Fibroblast of lung (primary cell): ENCODE measurements at regions not wholly inside any gene's neighbourhood (a gene's known extent, or its start where the extent isn't known, plus 50 kb on each side); places are given as distances from the start of the nearest gene placed in this dataset.

Experiments used
- DNase-seq, 2 donors: peaks; one replicate each; pipeline versions ENCODE4 v3.0.0 to v3.0.0-alpha.2; 2010; ENCODE audit warnings: low read depth in 2 of 2
- H2AFZ ChIP-seq: 2 replicates; pipeline ENCODE4 v1.5.1; 2012; ENCODE audit warnings: low read length, control low read depth, inconsistent platforms
- H3K27ac ChIP-seq: 2 replicates; pipeline ENCODE4 v1.5.1; 2011; ENCODE audit warnings: low read length, control low read depth; ENCODE audit not compliant: insufficient read depth
- H3K27me3 ChIP-seq: 2 replicates; pipeline ENCODE4 v1.5.1; 2011; ENCODE audit warnings: mild to moderate bottlenecking, low read length; ENCODE audit not compliant: control insufficient read depth, insufficient read depth
- H3K36me3 ChIP-seq: 2 replicates; pipeline ENCODE4 v1.5.1; 2011; ENCODE audit warnings: low read length; ENCODE audit not compliant: control insufficient read depth, insufficient read depth
- H3K4me1 ChIP-seq: 2 replicates; pipeline ENCODE4 v1.5.1; 2011; ENCODE audit warnings: low read length; ENCODE audit not compliant: control insufficient read depth, insufficient read depth; ENCODE audit errors: extremely low read depth
- H3K4me2 ChIP-seq: 2 replicates; pipeline ENCODE4 v1.5.1; 2011; ENCODE audit warnings: low read length, control low read depth; ENCODE audit not compliant: insufficient read depth; ENCODE audit errors: extremely low read depth
- H3K4me3 ChIP-seq, 4 experiments: fragments of 200-600 bp in 1 of 4; sonication (generic) in 1 of 4; replicated peaks in 1 of 4; 2 replicates each; pipeline ENCODE4 v1.5.1; 2011 to 2016; ENCODE audit warnings: low read length in 4 of 4, low read depth in 3 of 4, mild to moderate bottlenecking in 3 of 4, control low read depth in 2 of 4, inconsistent platforms in 1 of 4, mixed read lengths in 1 of 4; ENCODE audit not compliant: insufficient read depth in 1 of 4; ENCODE audit errors: control extremely low read depth in 1 of 4
- H3K79me2 ChIP-seq: 2 replicates; pipeline ENCODE4 v1.5.1; 2012; ENCODE audit warnings: mild to moderate bottlenecking, low read length, inconsistent platforms; ENCODE audit not compliant: control insufficient read depth, insufficient read depth
- H3K9ac ChIP-seq: 2 replicates; pipeline ENCODE4 v1.5.1; 2011; ENCODE audit warnings: mild to moderate bottlenecking, low read length, control low read depth; ENCODE audit not compliant: insufficient read depth
- H3K9me3 ChIP-seq: 2 replicates; pipeline ENCODE4 v1.5.1; 2012; ENCODE audit warnings: low read depth, low read length; ENCODE audit not compliant: control insufficient read depth, insufficient read depth
- H4K20me1 ChIP-seq: 2 replicates; pipeline ENCODE4 v1.5.1; 2011; ENCODE audit warnings: low read length; ENCODE audit not compliant: control insufficient read depth, insufficient read depth; ENCODE audit errors: extremely low read depth
- CTCF ChIP-seq, 2 donors: IDR thresholded peaks in 1 of 2; conservative IDR thresholded peaks in 1 of 2; 1 replicate in 1 of 2; 2 replicates in 1 of 2; pipeline ENCODE4 v1.5.1; 2011 to 2012; ENCODE audit warnings: low read length in 2 of 2, control low read depth in 1 of 2, inconsistent platforms in 1 of 2, low read depth in 1 of 2, mild to moderate bottlenecking in 1 of 2
- EZH2 ChIP-seq: IDR thresholded peaks from 2 replicates; pipeline ENCODE4 v1.5.1; 2012; ENCODE audit warnings: low read length, control low read depth, mild to moderate bottlenecking; ENCODE audit errors: missing control alignments

GRCh38 chr11:69374946-69375310 lies 81.0 kb downstream of the MYEOV start:
- TF ChIP-seq EZH2 = no peak
- TF ChIP-seq CTCF (conservative IDR thresholded peaks at IDR 0.05 in 1 of 2, IDR thresholded peaks at IDR 0.05 in 1 of 2; ENCODE audit: low read depth in 1 of 2, low read length in 2 of 2) = no peak
- no peak overlapping the region for H3K4me3 ChIP-seq
- no peak overlapping the region for H3K4me2 ChIP-seq
- DNase-seq = no peak
- H2AFZ ChIP-seq = no peak overlapping the region
- H4K20me1 ChIP-seq = no peaks in the 10 kb centered on the region
- H3K27ac ChIP-seq = no peak overlapping the region
- H3K4me1 ChIP-seq = no peaks in the 10 kb centered on the region
- H3K9ac ChIP-seq = no peak overlapping the region
- H3K79me2 ChIP-seq = no peaks in the 10 kb centered on the region
- H3K9me3 ChIP-seq = no peaks in the 10 kb centered on the region
- H3K36me3 ChIP-seq = no peaks in the 10 kb centered on the region
- H3K27me3 ChIP-seq = no peaks in the 10 kb centered on the region

- H3K9me3 ChIP-seq = no peaks in the 10 kb centered on the region
- no peaks in the 10 kb centered on the region for H4K20me1 ChIP-seq
- no peak overlapping the region for H3K4me2 ChIP-seq
- H2AFZ ChIP-seq = no peak overlapping the region
- no peak overlapping the region for H3K4me3 ChIP-seq
- H3K27me3 ChIP-seq = no peaks in the 10 kb centered on the region
- DNase-seq = no peak
- TF ChIP-seq CTCF (conservative IDR thresholded peaks at IDR 0.05 in 1 of 2, IDR thresholded peaks at IDR 0.05 in 1 of 2; ENCODE audit: low read depth in 1 of 2, low read length in 2 of 2) (no peak), EZH2 (no peak)
- no peak overlapping the region for H3K9ac ChIP-seq
- no peaks in the 10 kb centered on the region for H3K4me1 ChIP-seq
- no peak overlapping the region for H3K27ac ChIP-seq
- no peaks in the 10 kb centered on the region for H3K79me2 ChIP-seq
- H3K36me3 ChIP-seq = no peaks in the 10 kb centered on the region
Observed at GRCh38 chr11:69375316-69376154, 81.6 kb downstream of the MYEOV start.

- TF ChIP-seq CTCF (conservative IDR thresholded peaks at IDR 0.05 in 1 of 2, IDR thresholded peaks at IDR 0.05 in 1 of 2; ENCODE audit: low read depth in 1 of 2, low read length in 2 of 2) = no peak
- no peak for TF ChIP-seq EZH2
- Histone ChIP-seq H4K20me1 (no peaks in the 10 kb centered on the region), H3K9ac (no peak overlapping the region), H3K27ac (no peak overlapping the region), H3K27me3 (no peaks in the 10 kb centered on the region), H3K4me2 (no peak overlapping the region), H3K79me2 (no peaks in the 10 kb centered on the region), H3K4me1 (no peaks in the 10 kb centered on the region), H3K9me3 (no peaks in the 10 kb centered on the region), H3K4me3 (no peak overlapping the region), H3K36me3 (no peaks in the 10 kb centered on the region), H2AFZ (no peak overlapping the region)
- no peak for DNase-seq
Observed at GRCh38 chr11:69376155-69377028, 82.4 kb downstream of the MYEOV start.
